NCI-H748 (cell line): ENCODE measurements at regions not wholly inside any gene's neighbourhood (a gene's known extent, or its start where the extent isn't known, plus 50 kb on each side); places are given as distances from the start of the nearest gene placed in this dataset.

ENCODE experiments used
- DNase-seq: peaks from one replicate; lab custom pipeline; 2025; ENCODE audit not compliant: unreplicated experiment; lab: John Stamatoyannopoulos, UW

GRCh38 chr12:31215518-31216232 is 110.3 kb downstream of the SINHCAF start:
- peak; percentile 26 for DNase-seq

- no peak for DNase-seq
Observed at GRCh38 chr12:31216479-31216878, 109.5 kb downstream of the SINHCAF start.

DNA sequence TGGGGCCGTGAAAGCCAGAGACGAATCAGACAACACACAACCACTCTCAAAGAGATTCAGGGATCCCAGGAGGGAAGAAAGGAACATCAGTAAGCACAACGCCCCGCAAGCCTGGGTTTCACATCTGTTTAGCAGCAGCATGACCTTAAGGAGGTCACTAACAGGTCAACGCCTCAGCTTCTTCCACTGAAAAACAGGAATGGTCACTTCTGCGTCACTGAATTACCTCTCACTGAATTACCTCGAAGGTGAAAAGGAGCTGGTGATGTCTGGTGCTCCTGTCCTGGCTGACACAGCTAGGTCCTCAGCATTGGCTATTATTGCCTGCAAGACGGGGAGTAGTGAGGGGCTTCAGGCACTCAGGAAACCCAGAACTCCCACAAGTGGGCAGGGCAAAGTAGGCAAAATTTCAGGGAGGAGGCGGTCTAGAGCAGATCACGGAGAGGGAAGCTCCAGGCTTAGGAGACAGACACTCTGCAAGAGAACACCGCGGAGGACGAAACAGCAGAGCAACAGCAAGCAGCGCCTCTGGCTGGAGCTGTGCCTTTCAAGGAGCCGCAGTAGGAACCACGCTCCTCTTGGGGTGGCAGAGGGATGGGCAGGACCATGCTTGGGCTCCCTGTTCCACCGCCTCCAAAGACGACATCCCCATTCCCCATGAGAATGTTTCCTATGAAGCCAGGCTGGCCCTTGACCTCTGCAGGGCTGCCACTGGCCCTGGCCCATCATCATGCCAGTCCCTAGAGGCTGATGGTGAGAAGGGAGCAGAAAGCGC is 108.4 kb downstream of the SINHCAF start:
- no peak for DNase-seq

DNA sequence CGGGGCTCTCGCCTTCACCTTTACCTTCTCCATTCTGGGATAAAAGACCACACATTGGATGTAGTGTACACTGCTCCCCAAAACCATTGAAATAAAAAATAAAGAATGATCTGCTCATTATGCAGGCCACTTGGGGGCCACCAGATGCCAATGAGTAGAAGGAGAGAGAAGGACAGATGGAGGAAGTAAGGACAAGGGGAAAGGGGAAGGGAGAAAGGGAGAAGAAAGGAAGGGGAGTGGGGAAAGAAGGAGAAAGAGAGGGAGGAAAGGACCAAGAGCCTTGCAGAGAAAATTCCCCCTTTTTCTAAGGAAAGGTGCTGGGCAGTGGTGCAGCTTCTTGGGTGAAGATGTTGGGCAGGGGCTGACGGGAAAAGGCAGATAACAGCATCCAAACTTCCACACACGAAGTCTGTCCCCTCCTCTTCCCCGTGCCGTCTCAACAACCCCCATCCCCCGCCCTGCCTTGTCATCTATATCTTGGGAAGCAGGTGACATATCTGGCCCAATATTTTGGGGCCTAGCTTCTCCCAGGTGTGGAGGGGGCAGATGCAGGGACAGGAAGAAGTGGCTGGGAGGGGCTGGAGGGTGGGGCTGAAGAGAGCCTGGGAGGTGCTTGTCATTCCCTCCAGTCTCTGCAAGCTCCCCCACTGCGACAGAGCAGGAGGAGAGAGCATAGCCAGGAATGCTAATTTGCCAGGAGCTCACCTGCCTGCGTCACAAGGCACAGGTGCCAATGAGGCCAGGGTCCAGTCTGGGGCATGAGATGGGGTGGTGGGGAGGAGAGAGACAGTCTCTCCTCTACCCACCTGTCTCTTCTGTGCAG is 107.5 kb downstream of the SINHCAF start:
- DNase-seq, result peak; percentile 29

- no peak for DNase-seq
Observed at GRCh38 chr12:31219521-31219920, 106.4 kb downstream of the SINHCAF start.

DNA sequence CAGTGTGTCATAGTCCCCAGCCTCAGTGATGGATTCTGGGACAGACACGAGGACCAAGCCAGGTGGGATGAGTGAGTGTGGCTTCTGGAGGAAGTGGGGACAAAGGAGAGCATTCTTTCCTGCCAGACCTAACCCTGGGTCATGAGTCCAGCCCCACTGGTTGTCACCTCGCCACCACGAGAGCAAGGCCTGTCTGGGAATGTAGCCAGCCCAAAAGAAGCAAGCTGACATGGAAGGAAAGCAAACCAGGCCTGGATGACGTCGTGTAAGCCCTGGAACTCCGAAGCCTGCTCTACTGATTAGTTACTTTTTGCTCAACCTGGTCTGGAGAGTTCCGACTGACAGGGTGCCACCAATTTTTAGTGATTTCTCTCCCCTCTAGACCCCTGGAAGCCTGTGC is 105.9 kb downstream of the SINHCAF start:
- DNase-seq, result no peak

DNA sequence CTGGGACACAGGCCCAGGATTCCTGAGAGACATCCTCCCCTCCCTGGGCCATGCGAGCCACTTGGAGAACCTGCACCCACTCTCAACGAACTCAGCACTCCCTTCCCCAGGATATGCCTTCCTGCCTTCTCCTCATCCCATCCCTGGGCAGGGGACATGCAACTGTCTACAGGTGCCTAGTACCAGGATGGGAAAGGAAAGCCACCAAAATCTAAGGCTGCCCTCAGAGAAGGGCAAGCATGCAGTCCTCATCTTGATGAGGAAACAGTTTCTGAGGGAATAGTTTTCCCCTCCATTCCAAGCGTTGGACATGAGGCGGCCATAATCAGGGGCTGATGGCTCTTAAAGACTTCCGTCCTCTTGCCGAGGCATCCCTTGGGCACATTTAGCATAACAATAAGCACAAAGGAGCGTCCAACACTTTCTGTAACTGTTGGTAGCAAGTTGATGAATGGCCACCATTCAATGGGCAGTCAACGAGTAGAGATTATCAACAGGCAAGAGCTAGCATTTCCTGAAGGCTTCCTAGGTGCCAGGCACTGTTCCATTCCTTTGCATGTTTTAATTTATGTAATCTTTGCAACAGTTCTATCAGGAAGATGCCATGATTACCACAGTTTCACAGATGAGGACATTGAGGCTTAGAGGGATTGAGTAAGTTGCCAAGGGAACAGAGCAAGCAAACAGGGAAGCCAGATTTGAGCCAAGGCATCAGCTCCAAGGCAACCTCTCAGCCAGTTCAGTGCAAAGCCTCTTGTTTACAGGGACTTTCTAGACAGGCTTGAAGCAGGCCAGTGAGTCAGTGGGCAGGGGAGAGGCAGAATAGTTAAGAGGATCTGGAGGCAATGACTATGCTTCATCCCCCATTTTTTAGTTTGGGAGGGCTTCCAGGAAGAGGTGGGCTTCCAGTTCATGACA is 105.1 kb downstream of the SINHCAF start:
- no peak for DNase-seq

- DNase-seq, result no peak
Observed at GRCh38 chr12:31221551-31221945, 104.4 kb downstream of the SINHCAF start.

DNA sequence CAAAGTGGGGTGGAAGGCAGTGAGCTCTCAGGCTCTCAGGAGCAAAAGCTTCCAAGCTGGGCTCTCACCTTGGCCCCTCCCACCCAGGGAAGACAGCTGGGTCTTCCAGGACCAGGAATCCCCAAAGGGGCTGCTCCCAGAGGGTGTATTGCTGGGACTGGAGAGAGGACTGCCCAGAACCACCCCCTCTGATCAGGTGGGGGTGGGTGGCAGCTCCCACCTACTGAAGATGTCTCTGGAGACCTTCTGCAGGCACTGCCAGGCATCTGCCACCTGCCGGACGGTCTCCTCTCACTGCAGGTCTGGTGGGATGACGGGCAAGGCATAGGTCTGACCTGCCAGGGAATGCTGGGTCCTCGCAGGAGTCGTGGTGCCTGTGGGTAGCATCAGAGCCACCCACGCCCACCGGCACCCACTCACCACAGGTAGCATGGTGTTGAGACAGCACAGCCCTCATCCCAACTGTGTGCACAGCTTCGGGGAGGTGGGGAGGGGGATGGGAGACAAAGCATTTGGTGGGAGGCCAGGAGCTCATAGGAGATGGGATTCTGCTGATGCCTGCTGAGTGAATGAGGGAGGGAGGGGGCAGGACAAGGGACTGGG is 103.2 kb downstream of the SINHCAF start:
- DNase-seq, result no peak

DNA sequence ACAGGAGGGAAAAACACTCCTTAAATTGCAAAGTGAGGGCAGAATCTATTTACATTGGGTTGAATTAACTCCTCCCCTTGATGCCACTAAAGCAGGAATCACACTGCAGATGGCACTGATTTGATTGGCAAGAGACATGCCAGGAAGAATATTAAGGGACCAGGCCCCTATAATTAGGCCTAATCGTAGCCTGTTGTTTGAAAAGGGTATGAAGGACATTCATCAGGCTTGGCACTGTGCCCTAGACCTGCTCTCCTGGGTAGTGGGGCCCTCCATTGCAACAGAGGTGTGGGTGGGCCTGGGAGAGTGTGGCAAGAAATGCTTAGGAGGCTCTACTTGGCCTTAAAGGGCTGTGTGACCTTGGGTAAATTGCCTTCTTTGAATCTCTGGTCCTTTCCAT is 102.3 kb downstream of the SINHCAF start:
- DNase-seq, result peak; percentile 59

DNA sequence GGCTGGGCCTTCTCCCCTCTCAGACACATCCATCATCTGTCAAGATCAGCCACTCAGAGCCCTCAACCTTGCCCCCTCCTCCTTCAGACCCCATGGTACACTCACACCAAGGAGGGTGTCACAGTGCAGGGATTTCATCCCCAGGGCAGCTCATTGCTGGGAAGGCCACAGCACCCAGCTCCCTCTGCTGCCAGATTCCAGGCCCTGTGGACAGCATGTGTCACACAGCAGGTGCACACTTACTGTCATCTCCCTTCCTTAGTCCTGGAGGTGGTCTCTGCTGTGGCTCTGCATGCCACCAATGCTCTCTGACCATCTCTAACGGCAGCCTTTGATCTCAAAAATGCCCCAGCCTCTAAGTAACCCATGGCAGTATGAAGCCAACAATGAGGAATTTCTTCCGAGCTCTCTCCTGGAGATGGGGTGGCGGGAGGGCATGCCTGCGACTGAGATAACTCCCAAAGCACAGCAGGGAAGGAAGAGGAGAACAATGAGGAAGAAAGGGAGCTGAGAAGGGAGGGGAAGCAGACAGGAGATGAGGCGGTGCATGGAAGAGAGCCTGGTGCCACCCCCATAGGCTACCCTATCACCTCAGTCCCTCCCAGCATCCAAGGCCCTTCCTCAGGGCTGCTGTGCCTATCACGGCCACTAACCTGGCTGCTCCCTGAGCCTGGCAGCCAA is 101.0 kb downstream of the SINHCAF start:
- DNase-seq, result no peak

- no peak for DNase-seq
Observed at GRCh38 chr12:31225656-31226535, 100.1 kb downstream of the SINHCAF start.

GRCh38 chr12:31226639-31227038 is 99.3 kb downstream of the SINHCAF start:
- no peak for DNase-seq

DNA sequence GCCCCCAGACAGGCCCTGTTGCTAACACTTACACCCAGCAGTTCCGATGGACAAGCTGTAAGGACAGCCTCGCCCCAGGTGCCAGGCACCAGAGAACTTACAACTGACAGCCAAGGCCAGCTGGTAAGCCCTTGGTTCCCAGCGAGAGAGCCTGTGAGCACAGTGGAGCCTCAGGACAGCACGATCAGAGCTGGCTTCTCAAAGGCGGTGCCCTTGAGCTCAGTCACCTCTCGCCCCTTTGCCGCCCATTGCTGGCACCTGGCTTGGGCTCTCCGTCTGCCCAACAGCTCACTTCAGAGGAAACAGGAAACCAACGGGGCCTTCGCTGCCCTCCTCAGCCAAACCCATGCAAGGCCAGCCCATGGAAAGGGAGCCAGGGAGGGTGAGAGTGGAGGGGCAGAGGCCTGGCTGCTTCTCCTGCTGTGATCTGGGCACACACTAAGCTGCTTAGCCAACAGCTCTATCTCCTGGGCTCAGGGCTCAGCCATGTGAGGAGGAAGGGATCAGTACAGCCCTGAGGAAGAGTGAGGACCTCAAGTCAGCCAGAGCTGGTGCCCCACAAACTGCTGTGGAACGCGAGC is 98.5 kb downstream of the SINHCAF start:
- no peak for DNase-seq

DNA sequence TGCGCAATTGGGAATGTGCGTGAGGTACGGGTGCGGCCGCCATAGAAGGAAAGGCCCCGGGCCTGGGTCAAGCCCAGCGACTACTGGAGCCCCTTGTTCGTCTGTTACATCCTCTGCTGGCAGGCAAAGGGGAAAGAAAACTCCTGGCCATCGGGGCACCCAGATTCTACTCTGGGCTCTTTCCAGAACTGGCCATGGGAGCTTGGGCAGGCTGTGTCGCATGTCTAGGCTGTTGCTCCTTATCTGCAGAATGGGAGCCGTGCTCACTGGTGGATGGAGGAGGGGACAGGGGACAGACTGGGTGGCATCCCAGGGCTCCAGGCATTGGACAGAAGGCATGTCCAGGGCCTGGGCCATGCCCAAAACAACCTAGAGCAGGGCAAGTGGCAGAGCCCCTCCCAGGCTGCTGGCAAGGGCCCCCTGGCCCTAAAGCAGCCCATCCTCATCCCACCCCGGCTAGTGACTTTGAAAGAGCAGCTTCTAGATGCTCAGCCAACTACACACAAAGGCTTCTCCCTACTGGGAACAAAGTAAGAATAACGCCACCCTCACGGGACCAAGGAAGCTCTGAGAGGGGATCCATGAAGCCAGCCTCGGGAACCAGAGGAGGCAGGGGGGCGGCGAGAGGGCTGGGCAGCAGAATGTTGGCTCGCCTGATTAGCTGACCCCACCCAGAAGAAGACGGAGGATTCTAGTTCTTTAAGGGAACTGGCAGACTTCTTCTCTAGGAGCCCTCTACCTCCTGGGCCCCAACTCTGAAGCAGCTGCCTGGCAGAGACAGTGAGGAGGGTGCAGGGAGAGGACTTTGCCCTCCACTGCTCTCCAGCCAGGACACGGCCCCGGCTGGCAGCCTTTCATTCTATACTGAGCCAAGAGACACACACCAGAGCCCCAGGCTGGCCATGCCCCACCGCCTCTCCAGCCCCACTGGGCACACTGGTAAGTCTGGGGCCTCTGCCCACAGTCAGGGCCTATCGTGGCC is 96.8 kb downstream of the SINHCAF start:
- DNase-seq, result no peak

- no peak for DNase-seq
Observed at GRCh38 chr12:31230004-31230403, 95.9 kb downstream of the SINHCAF start.
